ENCODE measurements at regions not wholly inside any gene's neighbourhood (a gene's known extent, or its start where the extent isn't known, plus 50 kb on each side); places are given as distances from the start of the nearest gene placed in this dataset.
"Not testable (repeated sequence)": the region's sequence is repeated elsewhere in the genome, so short reads cannot be mapped to it uniquely, and the experiment has no call there.

GRCh38 chr1:149234926-149235914 is 131.9 kb upstream of the NBPF9 start:
- not testable (repeated sequence) for H3K4me2 ChIP-seq (ENCODE audit: low read length); H3K27me3 ChIP-seq (ENCODE audit: control insufficient read depth, insufficient read depth, low read length); H3K9me3 ChIP-seq (ENCODE audit: control insufficient read depth, low read length); H3K79me2 ChIP-seq; H3K4me3 ChIP-seq (ENCODE audit: low read depth, low read length); H3K9ac ChIP-seq; H2AFZ ChIP-seq; H3K4me1 ChIP-seq; H3K27ac ChIP-seq; H3K36me3 ChIP-seq (ENCODE audit: control insufficient read depth, insufficient read depth, low read length)

- not testable (repeated sequence) for H3K9ac ChIP-seq; H3K27ac ChIP-seq; H3K4me3 ChIP-seq (ENCODE audit: low read depth, low read length); H3K36me3 ChIP-seq (ENCODE audit: control insufficient read depth, insufficient read depth, low read length); H3K9me3 ChIP-seq (ENCODE audit: control insufficient read depth, low read length); H2AFZ ChIP-seq; H3K79me2 ChIP-seq; H3K27me3 ChIP-seq (ENCODE audit: control insufficient read depth, insufficient read depth, low read length); H3K4me1 ChIP-seq; H3K4me2 ChIP-seq (ENCODE audit: low read length)
These were observed 134.2 kb upstream of the NBPF9 start for GRCh38 chr1:149237515-149237914.

- H3K4me1 ChIP-seq; H3K36me3 ChIP-seq (ENCODE audit: control insufficient read depth, insufficient read depth, low read length); H3K9me3 ChIP-seq (ENCODE audit: control insufficient read depth, low read length); H3K79me2 ChIP-seq; H2AFZ ChIP-seq; H3K9ac ChIP-seq; H3K27me3 ChIP-seq (ENCODE audit: control insufficient read depth, insufficient read depth, low read length); H3K4me3 ChIP-seq (ENCODE audit: low read depth, low read length); H3K4me2 ChIP-seq (ENCODE audit: low read length); H3K27ac ChIP-seq: not testable (repeated sequence)
These were observed 136.7 kb upstream of the NBPF9 start for GRCh38 chr1:149239897-149240508.

- H3K36me3 ChIP-seq (ENCODE audit: control insufficient read depth, insufficient read depth, low read length); H3K9me3 ChIP-seq (ENCODE audit: control insufficient read depth, low read length); H3K27me3 ChIP-seq (ENCODE audit: control insufficient read depth, insufficient read depth, low read length); H3K4me1 ChIP-seq; H3K4me2 ChIP-seq (ENCODE audit: low read length); H2AFZ ChIP-seq; H3K4me3 ChIP-seq (ENCODE audit: low read depth, low read length); H3K27ac ChIP-seq; H3K9ac ChIP-seq; H3K79me2 ChIP-seq: not testable (repeated sequence)
These were observed 137.2 kb upstream of the NBPF9 start for GRCh38 chr1:149240530-149240929.

GRCh38 chr1:149241272-149241671 is 137.9 kb upstream of the NBPF9 start:
- not testable (repeated sequence) for H3K4me2 ChIP-seq (ENCODE audit: low read length); H3K9me3 ChIP-seq (ENCODE audit: control insufficient read depth, low read length); H2AFZ ChIP-seq; H3K4me1 ChIP-seq; H3K9ac ChIP-seq; H3K4me3 ChIP-seq (ENCODE audit: low read depth, low read length); H3K79me2 ChIP-seq; H3K27ac ChIP-seq; H3K27me3 ChIP-seq (ENCODE audit: control insufficient read depth, insufficient read depth, low read length); H3K36me3 ChIP-seq (ENCODE audit: control insufficient read depth, insufficient read depth, low read length)

- H3K4me1 ChIP-seq; H3K4me2 ChIP-seq (ENCODE audit: low read length); H3K9ac ChIP-seq; H2AFZ ChIP-seq; H3K36me3 ChIP-seq (ENCODE audit: control insufficient read depth, insufficient read depth, low read length); H3K27me3 ChIP-seq (ENCODE audit: control insufficient read depth, insufficient read depth, low read length); H3K9me3 ChIP-seq (ENCODE audit: control insufficient read depth, low read length); H3K27ac ChIP-seq; H3K79me2 ChIP-seq; H3K4me3 ChIP-seq (ENCODE audit: low read depth, low read length): not testable (repeated sequence)
These were observed 140.2 kb upstream of the NBPF9 start for GRCh38 chr1:149243572-149243971.

GRCh38 chr1:149244621-149245020 is 141.3 kb upstream of the NBPF9 start:
- H3K9me3 ChIP-seq (ENCODE audit: control insufficient read depth, low read length); H3K36me3 ChIP-seq (ENCODE audit: control insufficient read depth, insufficient read depth, low read length); H3K4me1 ChIP-seq; H3K27me3 ChIP-seq (ENCODE audit: control insufficient read depth, insufficient read depth, low read length); H3K27ac ChIP-seq; H2AFZ ChIP-seq; H3K9ac ChIP-seq; H3K79me2 ChIP-seq; H3K4me3 ChIP-seq (ENCODE audit: low read depth, low read length); H3K4me2 ChIP-seq (ENCODE audit: low read length): not testable (repeated sequence)

- H3K9ac ChIP-seq, H2AFZ ChIP-seq: not testable (repeated sequence)
These were observed 142.9 kb upstream of the NBPF9 start for GRCh38 chr1:149246212-149246611.

GRCh38 chr1:149248610-149249009 is 145.3 kb upstream of the NBPF9 start:
- H3K4me3 ChIP-seq (ENCODE audit: low read depth, low read length); H3K79me2 ChIP-seq; H2AFZ ChIP-seq; H3K9me3 ChIP-seq (ENCODE audit: control insufficient read depth, low read length); H3K4me1 ChIP-seq; H3K9ac ChIP-seq; H3K36me3 ChIP-seq (ENCODE audit: control insufficient read depth, insufficient read depth, low read length); H3K27me3 ChIP-seq (ENCODE audit: control insufficient read depth, insufficient read depth, low read length); H3K4me2 ChIP-seq (ENCODE audit: low read length); H3K27ac ChIP-seq: not testable (repeated sequence)

More at GRCh38 chr1:149246212-149246611, 142.9 kb upstream of the NBPF9 start:
- H3K36me3 ChIP-seq (ENCODE audit: control insufficient read depth, insufficient read depth, low read length); H3K27ac ChIP-seq; H3K4me1 ChIP-seq; H3K4me2 ChIP-seq (ENCODE audit: low read length); H3K9me3 ChIP-seq (ENCODE audit: control insufficient read depth, low read length); H3K4me3 ChIP-seq (ENCODE audit: low read depth, low read length); H3K79me2 ChIP-seq; H3K27me3 ChIP-seq (ENCODE audit: control insufficient read depth, insufficient read depth, low read length): not testable (repeated sequence)

GRCh38 chr1:149249850-149250467 is 146.6 kb upstream of the NBPF9 start:
- not testable (repeated sequence) for H3K79me2 ChIP-seq; H2AFZ ChIP-seq; H3K4me3 ChIP-seq (ENCODE audit: low read depth, low read length); H3K4me2 ChIP-seq (ENCODE audit: low read length); H3K9me3 ChIP-seq (ENCODE audit: control insufficient read depth, low read length); H3K36me3 ChIP-seq (ENCODE audit: control insufficient read depth, insufficient read depth, low read length); H3K27me3 ChIP-seq (ENCODE audit: control insufficient read depth, insufficient read depth, low read length); H3K4me1 ChIP-seq; H3K27ac ChIP-seq; H3K9ac ChIP-seq
